ENCODE measurements at regions not wholly inside any gene's neighbourhood (a gene's known extent, or its start where the extent isn't known, plus 50 kb on each side); places are given as distances from the start of the nearest gene placed in this dataset.

GRCh38 chr4:37000281-37000680 is 244.3 kb upstream of the NWD2 start:
- no peak for DNase-seq

- no peak for DNase-seq
Observed at GRCh38 chr4:37001688-37002436, 242.7 kb upstream of the NWD2 start.

DNA sequence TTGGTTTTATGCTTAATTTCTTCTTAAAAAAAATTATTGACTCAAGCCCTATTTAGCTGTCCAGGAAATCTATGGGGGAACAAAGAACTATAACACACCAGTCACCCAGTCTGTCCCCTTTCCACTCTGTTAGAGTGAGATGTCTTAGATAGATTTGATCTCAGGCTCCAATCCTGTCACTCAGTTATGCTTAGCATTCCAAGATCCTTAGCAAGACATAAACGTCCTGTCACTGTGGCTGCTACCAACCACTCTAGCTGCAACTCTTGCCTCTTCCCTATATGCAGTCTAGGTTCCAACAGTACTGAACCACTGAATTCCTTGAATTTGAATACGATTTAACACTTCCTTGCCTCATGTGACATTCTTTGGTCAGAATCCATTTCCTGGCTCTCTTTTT is 241.9 kb upstream of the NWD2 start:
- no peak for DNase-seq

DNA sequence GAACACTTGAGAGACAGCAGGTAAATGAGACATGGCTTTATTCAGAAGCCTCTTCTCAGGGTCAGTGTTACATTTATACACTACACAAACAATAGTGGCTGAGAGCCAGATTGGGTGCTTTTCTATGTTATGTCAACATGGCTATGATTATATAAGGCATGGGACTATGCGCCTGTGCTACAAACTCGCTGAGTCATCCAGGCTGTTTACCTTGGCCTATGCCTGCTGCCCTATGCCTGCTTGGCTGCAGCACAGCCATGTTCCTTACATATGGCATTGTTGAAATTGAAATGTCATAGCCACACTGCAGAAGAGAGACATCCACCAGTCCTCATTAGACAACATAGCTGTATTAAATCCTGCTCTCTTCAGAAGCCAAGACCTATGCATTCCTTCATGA is 236.3 kb upstream of the NWD2 start:
- DNase-seq = no peak

- no peak for DNase-seq
Observed at GRCh38 chr4:37014584-37014983, 230.0 kb upstream of the NWD2 start.

DNA sequence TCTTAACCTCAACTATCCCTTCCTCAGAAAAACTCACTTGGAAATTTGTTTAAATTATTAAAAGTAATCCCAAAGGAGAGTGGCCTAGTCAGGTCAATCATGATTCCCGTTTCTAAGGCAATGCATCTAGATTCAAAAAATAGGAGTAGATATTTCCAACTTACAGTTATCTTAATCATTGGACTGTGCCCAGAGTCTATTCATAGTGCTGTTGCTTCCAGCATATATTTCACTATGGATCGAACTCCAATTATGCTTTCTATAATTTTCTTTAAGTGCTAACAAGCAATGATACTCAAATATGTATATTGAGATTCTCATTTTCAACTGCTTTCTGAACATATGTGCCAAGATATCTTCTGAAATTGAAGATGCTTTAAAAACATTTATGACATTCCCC is 229.2 kb upstream of the NWD2 start:
- DNase-seq = no peak

DNA sequence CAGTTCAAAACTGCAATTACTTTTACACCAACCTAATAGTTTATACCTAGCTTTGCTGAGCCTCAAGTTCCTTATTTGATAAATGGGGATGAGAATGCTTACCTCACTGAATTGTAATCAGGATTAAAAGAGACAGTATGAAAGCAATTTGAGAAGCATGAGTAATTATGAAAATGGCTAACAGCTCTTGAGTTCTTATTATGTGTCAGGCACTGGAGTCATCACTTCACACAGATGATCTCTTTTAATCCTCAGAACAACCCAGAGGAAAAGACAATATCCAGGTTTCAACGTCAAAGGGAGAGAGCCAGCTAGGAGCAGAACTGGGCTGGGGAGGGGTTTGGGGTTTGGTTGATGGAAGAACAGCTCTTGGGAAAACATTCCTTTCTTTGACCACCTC is 221.0 kb upstream of the NWD2 start:
- no peak for DNase-seq

DNA sequence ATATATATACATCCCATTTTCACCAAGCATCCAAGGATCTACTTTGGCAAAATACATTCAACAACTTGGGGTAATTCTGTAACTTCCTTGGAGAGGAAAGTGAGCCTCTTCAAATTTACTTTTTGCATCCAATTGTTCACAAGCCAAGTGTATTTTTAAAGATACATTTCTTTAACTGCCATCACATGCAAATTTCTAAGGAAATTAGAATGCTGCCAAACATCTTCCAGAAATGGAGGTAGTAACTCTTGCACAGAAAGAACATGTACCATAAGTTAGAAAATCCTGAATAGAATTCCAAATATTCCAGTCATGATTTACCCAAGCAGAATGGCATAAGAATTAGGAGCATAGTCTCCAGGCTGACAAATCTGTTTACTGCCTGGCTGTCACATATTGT is 220.5 kb upstream of the NWD2 start:
- no peak for DNase-seq

DNA sequence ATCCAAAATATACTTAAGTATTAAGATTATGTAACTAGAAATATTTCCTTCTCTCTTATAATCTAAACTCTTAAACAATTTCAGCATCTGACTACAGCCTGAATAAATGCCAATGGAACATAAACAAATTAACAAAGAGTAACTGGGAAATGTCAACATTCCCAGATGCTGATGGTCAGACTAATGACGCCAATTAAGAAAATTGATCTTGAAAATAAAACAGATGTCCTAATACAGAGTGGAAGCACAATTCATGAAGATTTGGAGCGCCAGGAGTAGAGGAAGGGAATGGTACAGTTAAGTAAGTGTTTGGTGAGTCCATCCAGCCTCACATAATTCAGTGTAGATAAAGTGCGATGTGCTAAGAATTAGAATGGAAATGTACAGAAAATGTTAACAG is 203.7 kb upstream of the NWD2 start:
- DNase-seq = no peak

DNA sequence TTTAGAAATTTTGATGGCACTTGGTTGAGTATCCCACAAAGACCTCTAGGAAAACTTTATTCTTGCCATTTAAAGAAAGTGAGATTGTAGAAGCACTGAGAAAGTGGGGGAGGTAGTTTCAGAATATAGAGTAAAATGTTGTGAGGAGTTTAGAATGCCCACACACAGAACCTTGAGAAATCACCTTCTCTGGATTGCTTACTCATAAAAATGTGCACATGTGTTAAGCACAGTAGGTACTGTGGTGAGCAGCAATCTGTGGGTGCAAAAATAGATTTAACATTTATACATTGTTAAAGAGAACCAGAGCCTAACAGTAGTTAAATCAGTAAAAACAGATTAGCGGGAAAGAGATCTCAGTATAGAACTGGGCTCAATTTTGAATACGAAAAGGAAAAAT is 201.2 kb upstream of the NWD2 start:
- DNase-seq = no peak

GRCh38 chr4:37051111-37051510 is 193.4 kb upstream of the NWD2 start:
- DNase-seq = no peak

GRCh38 chr4:37051866-37052265 is 192.7 kb upstream of the NWD2 start:
- no peak for DNase-seq

GRCh38 chr4:37054531-37055077 is 189.9 kb upstream of the NWD2 start:
- no peak for DNase-seq

GRCh38 chr4:37058826-37059225 is 185.7 kb upstream of the NWD2 start:
- no peak for DNase-seq

DNA sequence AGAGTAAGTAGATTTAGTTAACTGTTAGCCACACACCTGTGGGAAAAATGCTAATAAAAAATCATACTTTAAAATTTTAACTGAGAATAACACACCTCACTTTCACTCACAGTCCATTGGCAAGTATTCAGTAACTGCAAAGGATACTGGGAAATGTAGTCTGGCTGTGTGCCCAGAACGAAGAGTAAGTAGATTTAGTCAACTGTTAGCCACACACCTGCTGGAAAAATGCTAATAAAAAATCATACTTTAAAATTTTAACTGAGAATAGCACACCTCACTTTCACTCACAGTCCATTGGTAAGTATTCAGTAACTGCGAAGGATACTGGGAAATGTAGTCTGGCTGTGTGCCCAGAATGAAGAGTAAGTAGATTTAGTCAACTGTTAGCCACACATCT is 178.4 kb upstream of the NWD2 start:
- no peak for DNase-seq

- no peak for DNase-seq
Observed at GRCh38 chr4:37068580-37068979, 176.0 kb upstream of the NWD2 start.

- no peak for DNase-seq
Observed at GRCh38 chr4:37070041-37070440, 174.5 kb upstream of the NWD2 start.

DNA sequence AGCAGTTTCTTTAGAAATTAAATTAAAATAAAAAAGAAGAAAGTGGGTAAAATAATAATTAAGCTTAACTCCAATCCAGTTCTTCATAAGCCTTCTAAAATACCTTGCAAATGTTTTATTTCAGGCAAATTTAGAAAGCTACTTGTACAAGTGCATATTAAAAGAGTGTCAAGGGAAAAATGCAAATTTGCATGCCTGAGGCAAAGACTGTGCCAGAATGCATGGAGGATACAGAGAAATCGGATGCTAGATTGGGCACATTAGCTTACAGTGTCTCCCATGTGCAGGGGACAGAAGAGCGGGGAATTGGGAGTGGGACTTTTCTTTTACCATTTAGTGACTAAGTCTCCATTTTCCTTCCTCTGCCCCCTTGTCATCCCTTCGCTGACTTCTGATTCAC is 173.0 kb upstream of the NWD2 start:
- no peak for DNase-seq

DNA sequence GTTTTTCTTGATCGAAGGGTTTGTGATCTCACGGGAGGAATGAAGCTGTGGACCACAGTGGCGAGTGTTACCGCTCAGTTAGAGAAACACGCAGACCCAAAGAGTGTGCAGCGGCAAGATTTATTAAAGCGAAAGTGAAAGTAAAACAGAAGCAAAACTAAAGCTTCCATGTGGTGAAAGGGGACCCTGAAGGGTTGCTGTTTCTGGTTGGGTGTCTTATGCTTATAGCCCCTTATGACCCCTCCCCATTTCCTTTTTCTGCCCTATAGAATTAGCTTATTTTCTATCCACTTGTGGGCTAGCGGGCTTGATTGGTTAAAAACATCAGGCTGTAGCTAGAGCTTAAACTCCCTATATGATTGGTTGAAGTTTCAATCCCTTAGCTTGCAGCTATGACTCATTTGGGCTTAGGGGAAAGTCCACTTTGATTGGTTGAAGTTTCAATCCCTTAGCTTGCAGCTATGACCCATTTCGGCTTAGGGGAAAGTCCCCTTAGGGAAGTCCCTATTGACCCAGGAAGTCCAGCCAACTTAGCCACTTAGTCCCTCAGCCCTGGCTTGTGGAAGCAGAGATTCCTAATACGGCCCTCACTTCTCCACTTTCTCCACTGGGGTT is 171.2 kb upstream of the NWD2 start:
- DNase-seq = no peak

DNA sequence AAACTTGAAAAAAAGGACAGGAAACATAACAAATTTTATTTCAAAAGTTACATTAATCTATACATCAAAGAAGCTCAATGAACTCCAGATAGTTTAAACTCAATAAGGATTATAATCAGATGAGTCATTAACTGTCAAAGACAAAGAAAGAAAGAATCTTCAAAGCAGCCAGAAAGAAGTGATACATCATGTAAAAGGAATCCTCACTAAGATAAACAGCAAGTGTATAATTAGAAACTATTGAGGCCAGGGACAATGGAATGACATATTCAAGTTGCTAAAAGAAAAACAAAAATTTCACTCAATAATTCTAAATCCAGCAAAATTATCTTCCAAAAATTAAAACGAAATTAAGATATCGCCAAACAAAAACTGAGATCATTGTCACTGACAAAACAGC is 161.6 kb upstream of the NWD2 start:
- no peak for DNase-seq

DNA sequence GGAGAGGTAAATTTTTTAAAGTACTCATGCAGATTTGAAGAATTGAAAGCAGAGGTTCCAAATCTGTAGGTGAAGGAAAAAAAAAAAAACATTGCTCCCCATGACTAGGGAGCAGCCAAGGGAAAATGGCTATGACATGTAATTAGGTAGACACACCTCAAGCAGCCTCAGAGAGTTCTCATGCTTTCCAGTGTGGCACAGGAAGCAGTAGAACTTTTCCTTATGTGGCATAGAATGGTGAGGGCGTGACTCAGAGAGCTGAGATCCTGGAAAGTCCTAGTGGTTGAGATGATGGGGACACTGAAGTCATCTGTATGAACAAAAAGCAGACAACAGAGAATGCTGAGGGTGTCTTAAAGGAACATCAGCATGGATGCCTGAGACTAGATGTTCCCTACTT is 148.6 kb upstream of the NWD2 start:
- DNase-seq = no peak

- no peak for DNase-seq
Observed at GRCh38 chr4:37101182-37101581, 143.4 kb upstream of the NWD2 start.

GRCh38 chr4:37101686-37102085 is 142.9 kb upstream of the NWD2 start:
- no peak for DNase-seq

GRCh38 chr4:37109756-37110155 is 134.8 kb upstream of the NWD2 start:
- DNase-seq = no peak

DNA sequence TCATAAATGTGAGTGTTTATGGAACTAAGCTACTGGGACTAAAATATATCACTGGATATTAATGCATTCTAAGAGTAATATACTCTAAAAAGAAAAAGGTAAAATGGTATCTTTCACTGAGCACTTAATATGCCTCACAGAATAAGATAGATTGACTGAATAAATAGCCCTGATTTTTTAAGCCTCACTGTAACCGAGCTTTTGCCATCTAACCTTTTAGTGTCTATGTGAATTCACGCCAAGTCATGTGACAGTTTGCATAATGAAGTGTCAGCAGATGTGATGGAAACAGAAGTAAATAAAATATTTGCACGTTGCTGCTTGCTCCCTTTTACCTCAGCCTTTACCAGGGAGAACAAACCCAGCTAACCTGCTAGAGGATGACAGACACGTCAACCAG is 119.7 kb upstream of the NWD2 start:
- DNase-seq = no peak
